Common myeloid progenitor, CD34-positive (primary cell): ENCODE measurements at regions not wholly inside any gene's neighbourhood (a gene's known extent, or its start where the extent isn't known, plus 50 kb on each side); places are given as distances from the start of the nearest gene placed in this dataset.
"Not testable (repeated sequence)": the region's sequence is repeated elsewhere in the genome, so short reads cannot be mapped to it uniquely, and the experiment has no call there.

ENCODE experiments used
- CTCF ChIA-PET: fragments of 350-600 bp; sonication (Branson Sonifier 250); formaldehyde crosslinking; loops from one replicate; lab custom pipeline; 2021; ENCODE audit warnings: antibody characterized with exemption; lab: Charles Lee
- POLR2A ChIA-PET: fragments of 350-600 bp; sonication (Branson Sonifier 250); formaldehyde crosslinking; loops from one replicate; lab custom pipeline; 2021; ENCODE audit warnings: antibody characterized with exemption; lab: Charles Lee
- DNase-seq, 3 donors: peaks; one replicate each; pipeline versions ENCODE4 v3.0.0 to v3.0.0-alpha.2; 2013
- H3K27ac ChIP-seq, 2 experiments: 1 replicate in 1 of 2; 2 replicates in 1 of 2; pipeline ENCODE4 v1.7.0; 2013; ENCODE audit warnings: inconsistent platforms in 2 of 2, low read length in 2 of 2, mild to moderate bottlenecking in 2 of 2, low read depth in 1 of 2, moderate library complexity in 1 of 2; ENCODE audit not compliant: severe bottlenecking in 2 of 2, insufficient read depth in 1 of 2, poor library complexity in 1 of 2
- H3K27me3 ChIP-seq, 5 experiments: replicated peaks in 2 of 5; 1 replicate in 3 of 5; 2 replicates in 2 of 5; pipeline versions ENCODE4 v1.6.1 to v1.7.0; 2013; ENCODE audit warnings: low read length in 4 of 5, mild to moderate bottlenecking in 2 of 5, moderate library complexity in 2 of 5, inconsistent platforms in 1 of 5; ENCODE audit not compliant: insufficient read depth in 5 of 5, control insufficient read depth in 4 of 5
- H3K36me3 ChIP-seq, 4 experiments: 1 replicate in 2 of 4; 2 replicates in 2 of 4; pipeline versions ENCODE4 v1.6.1 to v1.7.0; 2013; ENCODE audit warnings: low read length in 3 of 4, control low read depth in 1 of 4, mild to moderate bottlenecking in 1 of 4; ENCODE audit not compliant: control insufficient read depth in 4 of 4, insufficient read depth in 4 of 4
- H3K4me1 ChIP-seq, 4 experiments: 1 replicate in 3 of 4; 2 replicates in 1 of 4; pipeline versions ENCODE4 v1.6.1 to v1.7.1; 2013; ENCODE audit warnings: low read length in 3 of 4, mild to moderate bottlenecking in 3 of 4, control low read depth in 1 of 4, inconsistent platforms in 1 of 4, moderate library complexity in 1 of 4; ENCODE audit not compliant: control insufficient read depth in 4 of 4, insufficient read depth in 4 of 4; ENCODE audit errors: control extremely low read depth in 1 of 4
- H3K4me3 ChIP-seq, 7 experiments: 1 replicate in 4 of 7; 2 replicates in 3 of 7; pipeline versions ENCODE4 v1.5.1 to v1.7.0; 2013; ENCODE audit warnings: mild to moderate bottlenecking in 7 of 7, low read length in 6 of 7, moderate library complexity in 6 of 7, inconsistent platforms in 2 of 7, low read depth in 2 of 7, control low read depth in 1 of 7; ENCODE audit not compliant: insufficient read depth in 4 of 7, control insufficient read depth in 1 of 7; ENCODE audit errors: extremely low read depth in 1 of 7
- H3K9me3 ChIP-seq, 5 experiments: 1 replicate in 4 of 5; 2 replicates in 1 of 5; pipeline versions ENCODE4 v1.6.1 to v1.7.1; 2013; ENCODE audit warnings: low read length in 4 of 5, mild to moderate bottlenecking in 2 of 5, inconsistent platforms in 1 of 5, low read depth in 1 of 5, moderate library complexity in 1 of 5; ENCODE audit not compliant: control insufficient read depth in 4 of 5, insufficient read depth in 2 of 5; ENCODE audit errors: control extremely low read depth in 1 of 5
- WGBS: methylation state at CpG from one replicate; pipeline ENCODE4 v1.1.5; 2013; ENCODE audit not compliant: insufficient coverage; 5-methylcytosine and 5-hydroxymethylcytosine counted together

GRCh38 chr7:142509235-142509634 is 240.0 kb upstream of the PRSS1 start:
- CTCF ChIA-PET, result interaction anchor here (1.8 to 63.1 kb wide), 4 partner anchors 10 to 78 kb away, joined by 5 to 2564 read pairs (median 229); no protein-coding TSS in a partner anchor
- H3K9me3 ChIP-seq, DNase-seq, H3K4me1 ChIP-seq, H3K4me3 ChIP-seq, H3K27me3 ChIP-seq, H3K27ac ChIP-seq, POLR2A ChIA-PET, H3K36me3 ChIP-seq: not testable (repeated sequence)
- WGBS, result 87% methylated on average over 3 of the region's 3 CpGs

GRCh38 chr7:142508251-142508650 is 241.0 kb upstream of the PRSS1 start:
- 97% methylated on average over 4 of the region's 4 CpGs for WGBS
- CTCF ChIA-PET, result interaction anchor here (0.8 to 63.1 kb wide), 4 partner anchors 9 to 46 kb away, joined by 3 to 2564 read pairs (median 229); no protein-coding TSS in a partner anchor
- no peaks in the 10 kb centered on the region for H3K9me3 ChIP-seq
- no peak overlapping the region for H3K27ac ChIP-seq
- no peak for DNase-seq
- H3K27me3 ChIP-seq, result no peaks in the 10 kb centered on the region
- no peak overlapping the region for H3K4me3 ChIP-seq
- POLR2A ChIA-PET, result interaction anchor here (0.7 kb wide), 1 partner anchor 44 kb away, joined by 3 read pairs; no protein-coding TSS in a partner anchor
- H3K4me1 ChIP-seq, result peaks cover 0 to 6% (median 1%) of the 10 kb centered on the region in 4 experiments
- H3K36me3 ChIP-seq, result no peaks in the 10 kb centered on the region

- Histone ChIP-seq H3K27me3 (no peaks in the 10 kb centered on the region), H3K9me3 (no peaks in the 10 kb centered on the region), H3K4me1 (peaks cover 0 to 6% (median 1%) of the 10 kb centered on the region in 4 experiments), H3K4me3 (no peak overlapping the region), H3K27ac (no peak overlapping the region), H3K36me3 (no peaks in the 10 kb centered on the region)
- 100% methylated on average over 5 of the region's 5 CpGs for WGBS
- DNase-seq, result no peak
- ChIA-PET POLR2A (interaction anchor here (0.7 kb wide), 1 partner anchor 43 kb away, joined by 3 read pairs; no protein-coding TSS in a partner anchor), CTCF (interaction anchor here (0.8 to 63.1 kb wide), 4 partner anchors 9 to 45 kb away, joined by 3 to 2564 read pairs (median 229); no protein-coding TSS in a partner anchor)
These were observed 241.5 kb upstream of the PRSS1 start for GRCh38 chr7:142507799-142508198.

GRCh38 chr7:142507066-142507465 is 242.2 kb upstream of the PRSS1 start:
- H3K27ac ChIP-seq, DNase-seq, H3K9me3 ChIP-seq, H3K36me3 ChIP-seq, H3K27me3 ChIP-seq, H3K4me3 ChIP-seq, H3K4me1 ChIP-seq, POLR2A ChIA-PET: not testable (repeated sequence)
- WGBS, result 93% methylated on average over 5 of the region's 5 CpGs
- CTCF ChIA-PET, result interaction anchor here (0.8 to 63.1 kb wide), 4 partner anchors 13 to 53 kb away, joined by 3 to 2564 read pairs (median 204); no protein-coding TSS in a partner anchor

GRCh38 chr7:142506601-142507000 is 242.7 kb upstream of the PRSS1 start:
- no peak for DNase-seq
- ChIA-PET CTCF (interaction anchor here (0.8 to 63.1 kb wide), 6 partner anchors 10 to 305 kb away, joined by 3 to 2564 read pairs (median 9); no protein-coding TSS in a partner anchor), POLR2A (no interaction called here)
- Histone ChIP-seq H3K4me1 (peaks cover 0 to 8% (median 2%) of the 10 kb centered on the region in 4 experiments), H3K27ac (no peak overlapping the region), H3K27me3 (no peaks in the 10 kb centered on the region), H3K36me3 (no peaks in the 10 kb centered on the region), H3K4me3 (no peak overlapping the region), H3K9me3 (no peaks in the 10 kb centered on the region)
- 100% methylated on average over 3 of the region's 3 CpGs for WGBS

GRCh38 chr7:142503949-142504348 is 245.3 kb upstream of the PRSS1 start:
- CTCF ChIA-PET, result interaction anchor here (18.2 to 63.1 kb wide), 2 partner anchors 17 to 42 kb away, joined by 403 to 2564 read pairs; no protein-coding TSS in a partner anchor
- POLR2A ChIA-PET, result interaction anchor here (0.6 kb wide), 1 partner anchor 35 kb away, joined by 3 read pairs; no protein-coding TSS in a partner anchor
- H3K27me3 ChIP-seq, H3K27ac ChIP-seq, H3K36me3 ChIP-seq, H3K4me3 ChIP-seq, DNase-seq, H3K9me3 ChIP-seq: not testable (repeated sequence)
- 89% methylated on average over 2 of the region's 8 CpGs for WGBS
- peaks cover 3 to 32% (median 27%) of the 10 kb centered on the region in 4 experiments for H3K4me1 ChIP-seq

- CTCF ChIA-PET, result interaction anchor here (18.2 to 63.1 kb wide), 2 partner anchors 18 to 41 kb away, joined by 403 to 2564 read pairs; no protein-coding TSS in a partner anchor
- Histone ChIP-seq H3K4me3 (no peak overlapping the region), H3K4me1 (peaks cover 3 to 34% (median 32%) of the 10 kb centered on the region in 4 experiments), H3K36me3 (no peaks in the 10 kb centered on the region), H3K27me3 (no peaks in the 10 kb centered on the region), H3K9me3 (no peaks in the 10 kb centered on the region), H3K27ac (no peak overlapping the region)
- POLR2A ChIA-PET, result no interaction called here
- no peak for DNase-seq
- WGBS, result 85% methylated on average over 4 of the region's 6 CpGs
These were observed 245.2 kb upstream of the PRSS58 start for GRCh38 chr7:142503036-142503435.
